Upper lobe of right lung (tissue), 1 donor: ENCODE measurements at regions not wholly inside any gene's neighbourhood (a gene's known extent, or its start where the extent isn't known, plus 50 kb on each side); places are given as distances from the start of the nearest gene placed in this dataset.
"Not testable (repeated sequence)": the region's sequence is repeated elsewhere in the genome, so short reads cannot be mapped to it uniquely, and the experiment has no call there.

Experiments
- ATAC-seq: fragments of 200-7000 bp; cut with Tn5 transposase; one replicate; pipeline ENCODE4 v1.9.1; 2020; ENCODE audit warnings: mild to moderate bottlenecking, moderate library complexity
- DNase-seq: peaks from one replicate; pipeline ENCODE4 v3.0.0-alpha.2; 2020
- H3K27ac ChIP-seq: fragments of 200-600 bp; one replicate; pipeline ENCODE4 v1.8.0; 2022
- H3K27me3 ChIP-seq: fragments of 200-600 bp; one replicate; pipeline ENCODE4 v1.8.0; 2022; ENCODE audit warnings: mild to moderate bottlenecking
- H3K36me3 ChIP-seq: fragments of 200-600 bp; one replicate; pipeline ENCODE4 v1.8.0; 2022
- H3K4me1 ChIP-seq: fragments of 200-600 bp; one replicate; pipeline ENCODE4 v1.8.0; 2022
- H3K4me3 ChIP-seq: fragments of 200-600 bp; one replicate; pipeline ENCODE4 v1.8.0; 2022; ENCODE audit warnings: mild to moderate bottlenecking
- H3K9me3 ChIP-seq: fragments of 200-600 bp; one replicate; pipeline ENCODE4 v1.8.0; 2022
- intact Hi-C: fragments of 100-400 bp; cut with DNase I; formaldehyde crosslinking; loops from one replicate; pipeline ENCODE4 v1.11.0; 2022
- TF ChIP-seq, protein P1 (sequence below): fragments of 200-600 bp; IDR thresholded peaks from one replicate; pipeline ENCODE4 v1.8.0; 2022; ENCODE audit warnings: antibody characterized with exemption
- donor health status: DM: no; HTN: yes; CAD: no; lungs with severe emphysema.

DNA sequence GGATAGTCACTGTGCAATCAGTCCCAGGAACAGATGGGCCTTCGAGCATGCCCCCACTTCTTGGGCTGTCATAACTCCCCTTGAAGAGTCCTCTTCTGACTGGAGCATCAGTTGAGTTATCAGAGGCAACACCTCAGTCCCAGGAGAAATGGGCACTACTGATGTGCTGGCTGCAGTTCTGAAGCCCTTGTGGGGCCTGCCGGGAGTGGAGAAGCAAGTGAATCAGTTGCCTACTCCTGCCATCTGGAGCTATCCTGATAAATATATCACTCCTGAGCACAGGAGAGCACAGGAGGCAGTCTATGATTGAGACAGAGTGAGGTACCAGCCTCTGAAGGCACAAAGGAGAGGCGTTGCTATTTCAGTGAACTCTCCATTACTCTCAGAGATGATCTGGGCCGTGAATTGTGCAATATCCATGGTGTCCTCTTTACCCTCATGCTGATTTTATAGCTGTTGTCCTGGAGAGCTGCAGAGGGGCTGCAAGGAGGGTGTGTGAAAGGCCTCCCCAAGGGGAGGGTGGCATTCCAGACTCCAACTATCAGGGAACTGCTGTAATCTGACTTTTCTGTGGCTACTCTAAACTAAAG lies 344.2 kb upstream of the ROPN1 start:
- Histone ChIP-seq H3K36me3 (no peaks in the 10 kb centered on the region), H3K27ac (no peak overlapping the region), H3K27me3 (no peaks in the 10 kb centered on the region), H3K4me3 (no peak overlapping the region), H3K4me1 (no peaks in the 10 kb centered on the region), H3K9me3 (no peaks in the 10 kb centered on the region)
- DNase-seq (no peak), ATAC-seq (no peak)
- intact Hi-C loops: no loop called here
- TF ChIP-seq, protein P1, sequence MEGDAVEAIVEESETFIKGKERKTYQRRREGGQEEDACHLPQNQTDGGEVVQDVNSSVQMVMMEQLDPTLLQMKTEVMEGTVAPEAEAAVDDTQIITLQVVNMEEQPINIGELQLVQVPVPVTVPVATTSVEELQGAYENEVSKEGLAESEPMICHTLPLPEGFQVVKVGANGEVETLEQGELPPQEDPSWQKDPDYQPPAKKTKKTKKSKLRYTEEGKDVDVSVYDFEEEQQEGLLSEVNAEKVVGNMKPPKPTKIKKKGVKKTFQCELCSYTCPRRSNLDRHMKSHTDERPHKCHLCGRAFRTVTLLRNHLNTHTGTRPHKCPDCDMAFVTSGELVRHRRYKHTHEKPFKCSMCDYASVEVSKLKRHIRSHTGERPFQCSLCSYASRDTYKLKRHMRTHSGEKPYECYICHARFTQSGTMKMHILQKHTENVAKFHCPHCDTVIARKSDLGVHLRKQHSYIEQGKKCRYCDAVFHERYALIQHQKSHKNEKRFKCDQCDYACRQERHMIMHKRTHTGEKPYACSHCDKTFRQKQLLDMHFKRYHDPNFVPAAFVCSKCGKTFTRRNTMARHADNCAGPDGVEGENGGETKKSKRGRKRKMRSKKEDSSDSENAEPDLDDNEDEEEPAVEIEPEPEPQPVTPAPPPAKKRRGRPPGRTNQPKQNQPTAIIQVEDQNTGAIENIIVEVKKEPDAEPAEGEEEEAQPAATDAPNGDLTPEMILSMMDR: no peak

DNA sequence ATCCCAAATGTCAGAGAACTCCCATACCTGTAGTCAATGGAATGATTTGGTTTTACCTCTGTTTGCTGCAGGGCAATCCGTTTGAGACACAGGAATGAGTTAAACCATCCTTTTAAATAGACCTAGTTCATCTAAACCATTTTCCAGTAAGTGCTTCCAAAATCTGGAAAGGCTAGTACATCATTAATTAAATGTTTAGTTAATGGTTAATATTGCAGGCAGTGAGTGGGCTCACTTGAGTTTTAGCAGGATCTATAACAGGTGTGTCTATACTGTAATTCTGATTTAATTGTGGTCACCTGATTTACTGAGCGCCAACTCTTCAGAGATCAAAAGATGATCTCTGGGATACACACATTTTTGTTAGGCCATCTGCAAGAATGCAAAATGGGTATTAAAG lies 353.9 kb upstream of the ROPN1 start:
- Histone ChIP-seq H3K4me1 (no peaks in the 10 kb centered on the region), H3K27ac (no peak overlapping the region), H3K36me3 (no peaks in the 10 kb centered on the region), H3K27me3 (no peaks in the 10 kb centered on the region), H3K9me3 (no peaks in the 10 kb centered on the region), H3K4me3 (no peak overlapping the region)
- no peak for DNase-seq
- TF ChIP-seq, protein P1: no peak
- intact Hi-C loops: no loop called here
- no peak for ATAC-seq

DNA sequence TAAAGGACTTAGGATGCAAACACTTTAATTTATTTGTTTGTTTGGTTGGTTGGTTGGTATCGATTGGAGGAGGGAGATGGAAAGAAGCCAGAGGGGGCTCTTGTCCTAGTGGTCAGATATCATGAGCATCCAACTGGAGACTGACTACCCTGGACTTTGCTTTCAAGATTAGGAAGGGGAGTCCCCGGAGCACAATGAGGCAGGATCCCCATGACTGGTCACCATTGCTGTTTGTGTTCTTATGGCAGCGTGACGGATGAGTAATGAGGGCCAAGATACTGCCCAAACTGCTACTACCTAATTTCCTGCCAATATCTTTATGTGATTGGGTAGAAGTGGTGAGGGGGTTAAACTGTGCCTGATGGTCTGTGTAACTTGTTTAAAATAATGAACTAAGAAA lies 354.6 kb upstream of the ROPN1 start:
- TF ChIP-seq, protein P1: no peak
- intact Hi-C loops: no loop called here

DNA sequence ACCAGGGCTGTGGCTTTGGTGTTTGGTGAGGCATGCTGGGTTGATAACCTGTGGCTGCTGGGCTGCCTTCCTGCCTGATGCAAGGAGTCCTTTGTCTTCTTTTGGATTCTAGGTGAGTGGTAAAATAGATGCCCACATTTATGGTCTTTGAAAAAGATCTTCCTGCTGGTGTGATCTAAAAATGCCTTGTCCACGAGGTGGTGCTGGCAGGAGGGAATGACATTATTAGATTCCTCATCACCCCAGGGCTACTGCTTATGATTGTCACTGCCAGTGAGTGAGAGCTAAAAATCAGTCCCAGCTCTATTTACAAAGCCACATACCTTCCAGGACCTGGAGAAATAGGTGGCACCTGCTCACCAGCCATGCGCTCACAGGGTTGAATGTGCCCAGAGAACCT lies 355.5 kb upstream of the ROPN1 start:
- no peak for DNase-seq
- Histone ChIP-seq H3K9me3 (no peaks in the 10 kb centered on the region), H3K27ac (no peak overlapping the region), H3K36me3 (no peaks in the 10 kb centered on the region), H3K4me3 (no peak overlapping the region), H3K27me3 (no peaks in the 10 kb centered on the region), H3K4me1 (peaks cover 4% of the 10 kb centered on the region)
- no peak for ATAC-seq
- TF ChIP-seq, protein P1: no peak
- intact Hi-C loops: no loop called here

More for the DNA sequence above, 354.6 kb upstream of the ROPN1 start:
- ATAC-seq (no peak), DNase-seq (no peak)
- H3K27ac ChIP-seq: no peak overlapping the region
- H3K4me1 ChIP-seq: no peaks in the 10 kb centered on the region
- no peaks in the 10 kb centered on the region for H3K36me3 ChIP-seq
- no peak overlapping the region for H3K4me3 ChIP-seq
- H3K9me3 ChIP-seq: no peaks in the 10 kb centered on the region
- no peaks in the 10 kb centered on the region for H3K27me3 ChIP-seq

DNA sequence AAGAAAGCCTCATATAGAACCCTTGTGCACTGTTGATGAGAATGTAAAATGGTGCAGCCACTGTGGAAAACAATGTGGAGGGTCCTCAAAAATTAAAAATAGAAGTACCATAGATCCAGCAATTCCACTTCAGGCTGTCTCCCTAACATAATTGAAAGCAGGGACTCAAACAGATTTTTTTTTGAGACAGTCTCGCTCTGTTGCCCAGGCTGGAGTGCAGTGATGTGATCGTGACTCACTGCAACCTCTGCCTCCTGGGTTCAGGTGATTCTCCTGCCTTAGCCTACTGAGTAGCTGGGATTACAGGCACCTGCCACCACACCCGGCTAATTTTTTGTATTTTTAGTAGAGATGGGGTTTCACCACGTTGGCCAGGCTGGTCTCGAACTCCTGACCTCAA lies 356.6 kb upstream of the ROPN1 start:
- H3K27me3 ChIP-seq, H3K4me3 ChIP-seq, ATAC-seq, DNase-seq, H3K27ac ChIP-seq, H3K9me3 ChIP-seq, intact Hi-C loops, H3K4me1 ChIP-seq, H3K36me3 ChIP-seq: not testable (repeated sequence)

DNA sequence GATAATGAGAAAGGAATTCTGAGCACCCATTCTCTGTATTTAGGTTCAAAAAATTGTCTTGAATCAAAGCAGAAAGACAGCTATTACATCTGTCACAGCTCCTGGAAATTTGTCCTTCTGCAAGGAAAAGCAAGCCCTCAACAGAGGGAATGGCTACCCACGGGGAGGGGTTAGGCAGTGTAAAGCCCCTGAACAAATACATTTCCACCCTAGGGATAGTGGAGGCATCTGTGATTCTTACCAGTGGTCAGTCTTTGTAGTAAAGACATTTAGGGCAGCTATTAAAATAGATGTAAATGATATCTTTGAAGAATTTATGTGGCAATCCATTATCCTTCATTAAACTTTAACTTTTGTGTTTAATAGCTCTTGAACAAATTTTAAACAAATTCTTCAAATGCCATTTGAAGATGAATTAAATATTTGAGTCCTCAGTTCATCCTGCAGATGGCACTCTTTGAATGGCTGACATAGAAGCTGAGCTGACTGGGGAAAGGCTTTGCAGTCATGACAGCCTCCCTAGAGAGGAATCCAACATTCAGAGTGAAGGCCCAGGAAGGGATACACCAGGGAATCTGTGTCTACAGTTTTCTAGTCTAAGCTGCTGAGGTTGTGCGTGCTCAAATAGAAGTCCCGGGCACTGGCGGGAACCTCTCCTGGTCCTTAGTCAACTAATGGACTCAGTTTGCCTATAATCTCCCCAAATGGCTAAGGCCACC lies 359.7 kb upstream of the ROPN1 start:
- no peaks in the 10 kb centered on the region for H3K27me3 ChIP-seq
- no peak overlapping the region for H3K27ac ChIP-seq
- no peaks in the 10 kb centered on the region for H3K9me3 ChIP-seq
- H3K4me3 ChIP-seq: no peak overlapping the region
- TF ChIP-seq, protein P1: peak; percentile 59
- peaks cover 4% of the 10 kb centered on the region for H3K4me1 ChIP-seq
- DNase-seq (no peak), ATAC-seq (peak; percentile 91)
- intact Hi-C loops: loop anchor here (10.0 kb wide), 1 partner anchor 203 kb away; no protein-coding TSS in a partner anchor
- H3K36me3 ChIP-seq: no peaks in the 10 kb centered on the region
